Kidney (tissue), 13 donors: ENCODE measurements at regions not wholly inside any gene's neighbourhood (a gene's known extent, or its start where the extent isn't known, plus 50 kb on each side); places are given as distances from the start of the nearest gene placed in this dataset.
A peak's percentile ranks its signal among the peaks of the same experiment; 100 is the strongest.

Source experiments
- DNase-seq, 5 donors: peaks; one replicate each; pipeline ENCODE4 v3.0.0-alpha.2; 2013 to 2020
- FAIRE-seq: peaks from 2 replicates; lab custom pipeline; 2012; peaks lifted over from hg19 to GRCh38; lab: Jason Lieb, UNC
- H3K27ac ChIP-seq, 2 donors: one replicate each; pipeline ENCODE4 v1.7.0; 2013; ENCODE audit warnings: low read depth in 2 of 2, low read length in 2 of 2, inconsistent platforms in 1 of 2
- H3K27me3 ChIP-seq: one replicate; pipeline ENCODE4 v1.7.1; 2013; ENCODE audit warnings: low read length, inconsistent platforms; ENCODE audit not compliant: control insufficient read depth, insufficient read depth
- H3K36me3 ChIP-seq, 3 donors: one replicate each; pipeline versions ENCODE4 v1.7.0 to v1.7.1; 2013; ENCODE audit warnings: low read length in 3 of 3, control low read depth in 1 of 3, inconsistent platforms in 1 of 3; ENCODE audit not compliant: insufficient read depth in 3 of 3, control insufficient read depth in 2 of 3
- H3K4me1 ChIP-seq, 3 donors: one replicate each; pipeline versions ENCODE4 v1.7.0 to v1.7.1; 2013; ENCODE audit warnings: low read length in 3 of 3, inconsistent platforms in 1 of 3, low read depth in 1 of 3; ENCODE audit not compliant: control insufficient read depth in 2 of 3, insufficient read depth in 2 of 3
- H3K4me3 ChIP-seq, 3 donors: one replicate each; pipeline versions ENCODE4 v1.7.0 to v1.8.1; 2013; ENCODE audit warnings: low read length in 3 of 3, control low read depth in 1 of 3, inconsistent platforms in 1 of 3
- H3K9ac ChIP-seq, 3 donors: one replicate each; pipeline versions ENCODE4 v1.7.0 to v1.7.1; 2013; ENCODE audit warnings: low read length in 3 of 3, control low read depth in 1 of 3, inconsistent platforms in 1 of 3
- H3K9me3 ChIP-seq, 3 donors: one replicate each; pipeline versions ENCODE4 v1.7.0 to v1.7.1; 2013; ENCODE audit warnings: low read length in 3 of 3, control low read depth in 1 of 3, inconsistent platforms in 1 of 3; ENCODE audit not compliant: control insufficient read depth in 2 of 3, insufficient read depth in 1 of 3
- CTCF ChIP-seq: IDR thresholded peaks from 3 replicates; pipeline ENCODE4 v1.5.1; 2012; ENCODE audit warnings: mild to moderate bottlenecking, moderate library complexity, borderline replicate concordance; ENCODE audit not compliant: insufficient read depth; ENCODE audit errors: extremely low read depth
- intact Hi-C: fragments of 100-400 bp; cut with DNase I; formaldehyde crosslinking; loops from one replicate; pipeline ENCODE4 v1.11.1; 2022
- donor health status: control.
- donor health status: control.
- donor health status: control.
- donor health status: control.
- donor health status: control.
- donor health status: DM: yes; HTN: yes; CAD: no.
- donor health status: Normal renal cell carcinoma (clear cell type).

DNA sequence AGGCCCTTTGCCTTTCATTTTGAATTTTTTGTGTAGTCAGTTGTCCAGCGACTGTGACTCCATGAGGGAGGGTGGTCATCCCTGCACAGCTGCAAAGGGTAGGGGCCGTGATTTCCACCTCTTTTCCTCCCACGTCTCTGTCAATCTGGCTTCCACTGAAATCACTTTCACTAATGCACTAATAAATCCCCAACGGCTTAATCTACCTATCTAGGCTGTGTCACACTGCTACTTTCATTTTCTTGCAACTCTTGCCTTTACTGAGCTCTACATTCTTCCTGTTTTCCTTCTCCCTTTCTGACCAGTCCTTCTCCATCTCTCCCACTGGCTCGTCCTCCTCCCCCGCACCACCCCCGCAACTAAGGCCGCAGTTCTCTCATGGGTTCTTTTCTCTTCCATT, 212.3 kb upstream of the FOXN3 start:
- DNase-seq (peak in 2 of 5 donors; percentile 20 to 40), FAIRE-seq (no peak)
- no peaks in the 10 kb centered on the region for H3K27me3 ChIP-seq
- TF ChIP-seq CTCF, result no peak
- intact Hi-C loops, result no loop called here
- H3K27ac ChIP-seq, result no peak overlapping the region
- H3K4me3 ChIP-seq, result peak overlapping the region in 2 of 3 donors; percentile 7 to 31
- no peaks in the 10 kb centered on the region for H3K9me3 ChIP-seq
- H3K9ac ChIP-seq, result no peak overlapping the region
- H3K4me1 ChIP-seq, result no peaks in the 10 kb centered on the region
- no peaks in the 10 kb centered on the region for H3K36me3 ChIP-seq

- Histone ChIP-seq H3K4me1 (no peaks in the 10 kb centered on the region), H3K9ac (no peak overlapping the region), H3K4me3 (no peak overlapping the region), H3K36me3 (no peaks in the 10 kb centered on the region), H3K27me3 (no peaks in the 10 kb centered on the region), H3K27ac (no peak overlapping the region), H3K9me3 (no peaks in the 10 kb centered on the region)
- no peak for TF ChIP-seq CTCF
- intact Hi-C loops, result no loop called here
- no peak for FAIRE-seq
- no peak for DNase-seq
These were observed 211.5 kb upstream of the FOXN3 start for GRCh38 chr14:89628521-89628920.

GRCh38 chr14:89626233-89626806, 209.3 kb upstream of the FOXN3 start:
- intact Hi-C loops, result no loop called here
- Histone ChIP-seq H3K4me1 (no peaks in the 10 kb centered on the region), H3K36me3 (no peaks in the 10 kb centered on the region), H3K27ac (no peak overlapping the region), H3K9ac (no peak overlapping the region), H3K9me3 (no peaks in the 10 kb centered on the region), H3K4me3 (no peak overlapping the region), H3K27me3 (no peaks in the 10 kb centered on the region)
- FAIRE-seq (no peak), DNase-seq (no peak)
- TF ChIP-seq CTCF, result no peak

DNA sequence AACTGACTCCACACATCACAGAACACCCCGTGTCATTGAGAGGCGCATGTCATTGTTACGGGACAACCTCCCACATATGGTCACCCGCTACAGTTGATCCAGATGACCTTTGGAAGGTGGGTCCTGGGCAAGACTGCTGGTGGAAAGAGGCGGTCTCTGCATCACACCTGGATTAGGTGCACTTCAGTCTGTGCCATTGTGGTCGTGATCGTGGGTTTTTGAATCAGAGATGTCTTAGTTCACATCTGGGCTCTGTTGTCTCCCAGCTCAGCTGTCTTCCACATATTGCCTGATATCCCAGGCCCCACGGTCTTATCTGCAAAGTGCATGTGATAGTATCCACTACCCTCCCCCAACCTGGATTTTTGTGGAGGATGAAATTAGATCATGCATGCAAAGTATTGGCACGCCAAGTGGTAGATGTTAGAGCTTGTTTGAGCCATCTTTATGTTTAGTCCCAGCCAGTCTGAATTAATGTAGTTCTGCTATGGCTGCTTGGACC, 208.7 kb upstream of the FOXN3 start:
- Histone ChIP-seq H3K9ac (no peak overlapping the region), H3K9me3 (no peaks in the 10 kb centered on the region), H3K27ac (no peak overlapping the region), H3K27me3 (no peaks in the 10 kb centered on the region), H3K4me3 (no peak overlapping the region), H3K4me1 (no peaks in the 10 kb centered on the region), H3K36me3 (no peaks in the 10 kb centered on the region)
- intact Hi-C loops, result no loop called here
- DNase-seq (peak in 2 of 5 donors; percentile 16 to 27), FAIRE-seq (no peak)
- TF ChIP-seq CTCF, result no peak
